HG03103 (cell line): ENCODE measurements at regions not wholly inside any gene's neighbourhood (a gene's known extent, or its start where the extent isn't known, plus 50 kb on each side); places are given as distances from the start of the nearest gene placed in this dataset.
"Not testable (repeated sequence)": the region's sequence is repeated elsewhere in the genome, so short reads cannot be mapped to it uniquely, and the experiment has no call there.

Source experiments
- ATAC-seq: cut with Tn5 transposase; IDR thresholded peaks from one replicate; pipeline ENCODE4 v1.9.1; 2021; ENCODE audit warnings: low read depth; ENCODE audit not compliant: unreplicated experiment

DNA sequence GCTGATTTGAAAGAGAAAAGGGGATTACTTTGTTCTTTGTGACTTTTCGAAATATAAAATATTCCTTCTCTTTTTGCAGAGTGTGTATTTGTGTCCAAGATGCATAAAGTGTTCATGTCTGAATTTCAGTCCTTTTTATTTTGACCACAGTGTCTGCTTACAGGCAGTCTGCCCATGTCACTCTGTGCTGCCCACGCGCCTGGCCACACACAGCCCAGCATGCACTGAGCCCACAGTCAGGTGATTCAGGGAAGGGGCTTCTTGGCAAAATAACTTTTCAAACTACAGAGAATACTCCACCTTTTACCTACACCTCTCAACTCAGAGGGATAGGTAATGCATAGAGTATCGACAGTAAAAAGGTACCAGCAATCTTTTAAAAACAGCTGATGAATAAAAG lies 142.5 kb upstream of the TRPC4 start:
- ATAC-seq: no peak

DNA sequence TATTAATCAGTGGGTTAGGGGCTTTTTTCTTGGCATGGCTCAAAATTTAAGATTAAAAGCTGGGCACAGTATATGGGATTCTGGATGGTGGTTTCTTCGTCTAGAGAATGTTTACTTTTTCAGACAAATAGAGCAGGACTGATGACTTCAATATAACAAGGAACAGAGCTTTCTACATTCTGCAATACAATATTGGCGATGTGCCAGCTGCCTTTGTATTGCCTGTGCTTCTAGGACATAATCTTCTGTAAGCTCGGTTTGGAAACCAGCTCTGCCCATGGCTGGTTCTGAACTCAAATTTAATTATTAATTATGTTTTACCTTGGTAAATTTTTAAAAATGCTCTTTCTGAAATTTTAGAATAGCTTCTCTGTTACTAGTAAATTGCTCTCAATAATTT lies 139.1 kb upstream of the TRPC4 start:
- no peak for ATAC-seq

GRCh38 chr13:38002606-38003005 lies 133.0 kb upstream of the TRPC4 start:
- no peak for ATAC-seq

GRCh38 chr13:37997641-37998040 lies 128.1 kb upstream of the TRPC4 start:
- ATAC-seq: no peak

DNA sequence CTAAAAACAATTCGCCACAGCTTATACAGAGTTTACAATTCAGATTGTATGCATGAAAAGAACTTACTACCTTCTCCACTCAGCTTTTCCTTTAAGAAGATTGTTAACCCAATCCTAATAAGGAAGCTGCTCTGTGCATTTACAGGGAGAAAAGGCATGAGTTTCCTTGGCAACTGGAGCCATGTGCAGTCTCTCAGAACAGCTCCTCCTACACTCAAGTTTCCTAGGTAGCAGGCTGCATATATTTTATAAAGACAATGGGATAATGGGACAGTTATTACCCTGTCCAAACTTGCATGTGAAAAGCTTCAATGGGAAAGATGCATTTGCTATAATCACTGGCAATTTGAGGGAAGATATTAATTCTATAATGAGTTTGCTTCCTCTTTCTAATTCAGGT lies 125.5 kb upstream of the TRPC4 start:
- ATAC-seq: no peak

DNA sequence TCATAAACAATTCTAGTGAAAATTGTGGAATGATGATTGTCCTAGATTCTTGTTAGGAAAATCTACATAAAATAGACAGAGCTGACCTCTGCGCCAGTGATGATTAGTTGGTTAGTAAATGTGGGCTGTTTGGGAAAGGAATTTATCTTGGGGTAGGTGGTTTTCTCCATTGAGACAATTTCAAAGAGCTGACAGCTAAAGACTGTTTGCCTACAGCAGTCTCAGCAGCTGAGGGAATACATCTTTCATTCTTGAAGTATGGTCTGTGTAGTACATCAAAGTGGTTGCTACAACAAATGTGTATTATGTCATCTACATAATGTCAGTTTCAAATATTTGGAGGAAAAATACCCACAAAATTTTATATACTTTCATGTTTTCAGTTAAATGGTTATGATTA lies 117.2 kb upstream of the TRPC4 start:
- no peak for ATAC-seq

- ATAC-seq: no peak
Measured at GRCh38 chr13:37985281-37985680, 115.7 kb upstream of the TRPC4 start.

DNA sequence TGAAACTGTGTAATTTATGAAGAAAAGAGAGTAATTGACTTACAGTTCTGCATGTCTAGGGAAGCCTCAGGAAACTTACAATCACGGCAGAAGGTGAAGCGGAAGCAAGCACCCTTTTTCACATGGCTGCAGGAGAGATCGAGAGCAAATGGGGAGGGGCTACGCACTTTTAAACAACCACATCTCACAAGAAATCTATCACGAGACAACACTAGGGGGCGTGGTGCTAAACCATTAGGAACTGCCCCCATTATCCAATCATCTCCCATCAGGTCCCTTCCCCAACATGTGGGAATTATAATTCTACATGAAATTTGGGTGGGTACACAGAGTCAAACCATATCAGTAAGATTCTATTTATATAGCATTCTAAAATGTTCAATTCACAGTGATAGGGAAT lies 114.8 kb upstream of the TRPC4 start:
- no peak for ATAC-seq

- no peak for ATAC-seq
Measured at GRCh38 chr13:37981932-37982331, 112.4 kb upstream of the TRPC4 start.

- ATAC-seq: no peak
Measured at GRCh38 chr13:37978680-37979079, 109.1 kb upstream of the TRPC4 start.

- no peak for ATAC-seq
Measured at GRCh38 chr13:37968555-37968954, 99.0 kb upstream of the TRPC4 start.

GRCh38 chr13:37966266-37966665 lies 96.7 kb upstream of the TRPC4 start:
- no peak for ATAC-seq

GRCh38 chr13:37960427-37960826 lies 90.9 kb upstream of the TRPC4 start:
- ATAC-seq: no peak

- no peak for ATAC-seq
Measured at GRCh38 chr13:37959284-37959683, 89.7 kb upstream of the TRPC4 start.

GRCh38 chr13:37956536-37956935 lies 87.0 kb upstream of the TRPC4 start:
- ATAC-seq: no peak

DNA sequence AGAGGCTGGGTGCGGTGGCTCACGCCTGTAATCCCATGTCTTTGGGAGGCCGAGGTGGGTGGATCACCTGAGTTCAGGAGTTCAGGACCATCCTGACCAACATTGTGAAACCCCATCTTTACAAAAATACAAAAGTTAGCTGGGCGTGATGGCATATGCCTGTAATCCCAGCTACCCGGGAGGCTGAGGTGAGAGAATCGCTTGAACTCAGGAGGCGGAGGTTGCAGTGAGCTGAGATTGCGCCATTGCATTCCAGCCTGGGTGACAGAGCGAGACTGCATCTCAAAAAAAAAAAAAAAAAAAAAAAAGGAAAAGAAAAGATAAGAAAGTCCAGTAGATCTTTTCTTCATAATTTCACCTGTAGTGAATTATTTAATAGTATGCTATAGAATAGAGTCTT lies 85.0 kb upstream of the TRPC4 start:
- ATAC-seq: not testable (repeated sequence)

- no peak for ATAC-seq
Measured at GRCh38 chr13:37954191-37954590, 84.6 kb upstream of the TRPC4 start.

GRCh38 chr13:37953696-37954095 lies 84.1 kb upstream of the TRPC4 start:
- ATAC-seq: no peak

DNA sequence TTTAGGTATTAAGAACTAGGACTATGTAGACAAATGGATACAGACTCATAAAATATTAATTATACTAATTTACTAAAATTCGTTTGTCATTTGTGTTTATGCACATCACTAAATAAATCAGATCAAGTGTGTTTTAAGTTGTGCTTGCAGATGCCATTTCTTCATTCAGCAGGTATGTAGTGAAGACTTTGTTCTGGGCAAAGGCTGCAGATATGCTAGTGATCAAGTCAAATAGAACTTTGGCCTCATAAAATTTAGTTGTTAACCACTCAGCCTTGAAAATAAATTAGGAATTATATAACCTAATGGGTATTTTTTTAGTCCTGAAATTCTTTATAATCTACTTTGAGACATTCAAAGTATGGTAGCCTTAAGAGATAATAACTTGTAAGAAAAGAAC lies 80.4 kb upstream of the TRPC4 start:
- no peak for ATAC-seq

GRCh38 chr13:37947419-37948140 lies 78.0 kb upstream of the TRPC4 start:
- ATAC-seq: no peak

GRCh38 chr13:37945651-37946575 lies 76.3 kb upstream of the TRPC4 start:
- no peak for ATAC-seq

DNA sequence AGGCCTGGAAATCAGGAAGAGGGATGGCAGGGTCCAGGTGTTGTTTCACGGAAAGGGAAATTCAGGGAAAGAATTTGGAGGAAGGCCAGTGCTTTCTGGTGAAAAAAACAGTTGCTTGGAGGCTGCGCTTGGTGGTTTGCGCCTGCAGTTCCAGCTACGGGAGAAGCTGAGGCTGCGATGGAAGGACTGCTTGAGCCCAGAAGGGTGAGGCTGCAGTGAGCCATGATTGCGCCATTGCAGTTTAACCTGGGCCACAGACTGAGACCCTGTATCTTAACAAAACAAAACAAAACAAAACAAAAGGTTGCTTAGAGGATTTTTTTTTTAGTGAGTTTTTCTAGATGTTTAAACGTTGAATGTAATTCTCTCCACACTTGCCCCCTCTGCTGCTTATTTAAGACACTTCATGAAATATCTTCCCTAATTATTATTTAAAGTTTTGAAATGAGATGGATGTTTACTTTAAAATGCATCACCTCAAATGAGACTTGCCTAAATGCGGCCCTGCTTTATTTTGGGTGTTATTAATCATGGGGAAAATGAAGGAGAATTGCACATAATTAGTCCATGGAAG lies 75.4 kb upstream of the TRPC4 start:
- no peak for ATAC-seq
